GM18508 (cell line): ENCODE measurements at regions not wholly inside any gene's neighbourhood (a gene's known extent, or its start where the extent isn't known, plus 50 kb on each side); places are given as distances from the start of the nearest gene placed in this dataset.
"Not testable (repeated sequence)": the region's sequence is repeated elsewhere in the genome, so short reads cannot be mapped to it uniquely, and the experiment has no call there.

Experiments
- ATAC-seq: cut with Tn5 transposase; IDR thresholded peaks from one replicate; pipeline ENCODE4 v1.9.1; 2021; ENCODE audit warnings: moderate number of reproducible peaks; ENCODE audit not compliant: insufficient read depth, unreplicated experiment

- no peak for ATAC-seq
Observed at GRCh38 chrX:22520128-22520828, 247.6 kb downstream of the CBLL2 start.

- ATAC-seq = peak; percentile 99
Observed at GRCh38 chrX:22526339-22526738, 253.6 kb downstream of the CBLL2 start.

- no peak for ATAC-seq
Observed at GRCh38 chrX:22527302-22527701, 254.6 kb downstream of the CBLL2 start.

- no peak for ATAC-seq
Observed at GRCh38 chrX:22533898-22534297, 261.2 kb downstream of the CBLL2 start.

- no peak for ATAC-seq
Observed at GRCh38 chrX:22534643-22535042, 261.9 kb downstream of the CBLL2 start.

GRCh38 chrX:22536746-22537304, 264.1 kb downstream of the CBLL2 start:
- ATAC-seq = no peak

GRCh38 chrX:22538580-22538979, 265.9 kb downstream of the CBLL2 start:
- no peak for ATAC-seq

- ATAC-seq = no peak
Observed at GRCh38 chrX:22541926-22542325, 269.2 kb downstream of the CBLL2 start.

- ATAC-seq = no peak
Observed at GRCh38 chrX:22542641-22543040, 269.9 kb downstream of the CBLL2 start.

GRCh38 chrX:22559506-22559905, 286.8 kb downstream of the CBLL2 start:
- ATAC-seq = no peak

- ATAC-seq = no peak
Observed at GRCh38 chrX:22575161-22575845, 302.6 kb downstream of the CBLL2 start.

- ATAC-seq = no peak
Observed at GRCh38 chrX:22577181-22577580, 304.5 kb downstream of the CBLL2 start.

- ATAC-seq = peak; percentile 81
Observed at GRCh38 chrX:22585831-22586230, 313.1 kb downstream of the CBLL2 start.

- ATAC-seq = no peak
Observed at GRCh38 chrX:22589845-22590244, 317.1 kb downstream of the CBLL2 start.

GRCh38 chrX:22594766-22595165, 322.1 kb downstream of the CBLL2 start:
- ATAC-seq = no peak

- no peak for ATAC-seq
Observed at GRCh38 chrX:22603060-22603459, 330.3 kb downstream of the CBLL2 start.

- not testable (repeated sequence) for ATAC-seq
Observed at GRCh38 chrX:22609452-22609851, 336.7 kb downstream of the CBLL2 start.

- no peak for ATAC-seq
Observed at GRCh38 chrX:22616867-22617266, 344.2 kb downstream of the CBLL2 start.

GRCh38 chrX:22627576-22627975, 354.9 kb downstream of the CBLL2 start:
- ATAC-seq = no peak

GRCh38 chrX:22628275-22628674, 355.6 kb downstream of the CBLL2 start:
- no peak for ATAC-seq

GRCh38 chrX:22629105-22629725, 356.5 kb downstream of the CBLL2 start:
- ATAC-seq = no peak
